Fibroblast of villous mesenchyme (primary cell): ENCODE measurements at regions not wholly inside any gene's neighbourhood (a gene's known extent, or its start where the extent isn't known, plus 50 kb on each side); places are given as distances from the start of the nearest gene placed in this dataset.

Experiments used
- DNase-seq: peaks from one replicate; pipeline ENCODE4 v3.0.0-alpha.2; 2010; ENCODE audit warnings: low read depth
- H3K4me3 ChIP-seq: 2 replicates; pipeline ENCODE4 v1.5.1; 2011; ENCODE audit warnings: low read depth, mild to moderate bottlenecking, low read length
- TF ChIP-seq, protein P1 (sequence below): IDR thresholded peaks from 2 replicates; pipeline ENCODE4 v1.5.1; 2012; ENCODE audit warnings: low read depth, mild to moderate bottlenecking, low read length; ENCODE audit not compliant: insufficient read depth

DNA sequence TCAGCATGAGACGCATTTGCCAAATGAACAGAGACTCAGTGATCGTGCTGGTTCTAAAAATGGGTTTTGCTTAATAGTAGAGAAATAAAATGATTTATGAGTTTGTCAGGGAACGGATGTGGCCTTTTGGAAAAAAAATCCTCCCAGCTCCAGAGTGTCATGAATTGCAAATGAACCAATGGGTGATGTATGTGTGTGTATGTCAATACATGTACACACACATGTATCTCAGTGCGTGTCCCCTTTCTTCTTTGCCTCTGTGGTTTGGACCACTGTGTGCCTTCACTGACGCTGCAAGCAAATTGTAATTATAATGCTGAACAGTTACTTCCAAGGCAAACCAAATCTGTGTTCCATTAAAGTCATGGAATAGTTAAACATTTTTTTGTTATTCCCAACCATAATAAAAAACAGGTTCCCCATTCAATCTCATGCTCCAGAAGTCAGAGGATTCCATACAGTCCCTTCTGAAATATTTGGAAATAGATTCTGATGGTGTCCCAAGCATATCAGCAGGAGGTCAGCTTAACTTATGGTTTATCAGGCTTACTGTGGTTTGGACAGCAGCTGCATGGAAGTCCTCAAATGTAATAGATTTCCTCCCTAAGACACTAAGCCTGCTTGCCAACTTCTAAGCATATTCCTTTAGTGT lies 630.5 kb downstream of the ACTL7B start:
- peak; percentile 51 for DNase-seq
- TF ChIP-seq, protein P1, sequence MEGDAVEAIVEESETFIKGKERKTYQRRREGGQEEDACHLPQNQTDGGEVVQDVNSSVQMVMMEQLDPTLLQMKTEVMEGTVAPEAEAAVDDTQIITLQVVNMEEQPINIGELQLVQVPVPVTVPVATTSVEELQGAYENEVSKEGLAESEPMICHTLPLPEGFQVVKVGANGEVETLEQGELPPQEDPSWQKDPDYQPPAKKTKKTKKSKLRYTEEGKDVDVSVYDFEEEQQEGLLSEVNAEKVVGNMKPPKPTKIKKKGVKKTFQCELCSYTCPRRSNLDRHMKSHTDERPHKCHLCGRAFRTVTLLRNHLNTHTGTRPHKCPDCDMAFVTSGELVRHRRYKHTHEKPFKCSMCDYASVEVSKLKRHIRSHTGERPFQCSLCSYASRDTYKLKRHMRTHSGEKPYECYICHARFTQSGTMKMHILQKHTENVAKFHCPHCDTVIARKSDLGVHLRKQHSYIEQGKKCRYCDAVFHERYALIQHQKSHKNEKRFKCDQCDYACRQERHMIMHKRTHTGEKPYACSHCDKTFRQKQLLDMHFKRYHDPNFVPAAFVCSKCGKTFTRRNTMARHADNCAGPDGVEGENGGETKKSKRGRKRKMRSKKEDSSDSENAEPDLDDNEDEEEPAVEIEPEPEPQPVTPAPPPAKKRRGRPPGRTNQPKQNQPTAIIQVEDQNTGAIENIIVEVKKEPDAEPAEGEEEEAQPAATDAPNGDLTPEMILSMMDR, result no peak
- H3K4me3 ChIP-seq, result no peak overlapping the region

DNA sequence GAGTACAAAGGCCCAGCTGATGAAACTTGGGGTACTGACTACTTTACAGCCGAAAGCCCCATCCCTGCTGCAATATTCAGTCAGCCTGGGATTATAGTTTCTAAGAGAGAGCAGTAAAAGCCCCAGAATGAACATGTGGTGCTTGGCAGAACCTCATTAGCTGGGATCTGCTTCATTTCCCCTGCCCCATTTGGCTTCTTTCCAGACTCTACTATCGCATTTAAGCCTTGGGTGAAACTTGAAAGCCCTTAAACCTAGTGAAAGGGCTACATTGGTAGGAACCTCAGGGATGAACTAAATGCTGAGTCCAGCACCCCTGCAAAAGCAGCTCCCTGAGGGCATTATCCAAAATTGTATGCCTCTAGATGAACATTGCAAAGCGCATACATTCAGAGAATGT lies 631.1 kb downstream of the ACTL7B start:
- no peak overlapping the region for H3K4me3 ChIP-seq
- TF ChIP-seq, protein P1, result no peak
- peak; percentile 11 for DNase-seq

GRCh38 chr9:108219664-108220063 lies 636.1 kb downstream of the ACTL7B start:
- H3K4me3 ChIP-seq, result no peak overlapping the region
- TF ChIP-seq, protein P1, result no peak
- no peak for DNase-seq

GRCh38 chr9:108217431-108218349 lies 638.1 kb downstream of the ACTL7B start:
- peak; percentile 12 for DNase-seq
- H3K4me3 ChIP-seq, result no peak overlapping the region
- TF ChIP-seq, protein P1, result no peak

DNA sequence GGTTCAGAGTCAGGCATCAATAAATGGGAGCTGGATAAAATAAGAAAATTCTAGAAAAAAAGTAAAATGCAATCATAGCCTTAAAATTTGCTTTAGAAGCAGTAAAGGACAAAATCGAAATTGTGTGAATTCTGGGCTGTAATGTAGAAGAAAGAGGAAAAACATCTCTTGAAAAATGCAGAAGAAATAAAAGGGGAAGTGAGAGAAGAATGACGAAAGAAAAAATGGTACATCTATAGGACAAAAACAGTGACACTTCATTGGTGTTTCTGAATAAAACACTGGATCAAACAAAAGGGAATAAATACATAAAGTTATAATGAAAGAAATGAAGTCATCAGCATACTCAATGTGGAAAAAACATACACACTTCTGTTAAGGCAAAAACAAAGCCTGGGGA lies 642.3 kb downstream of the ACTL7B start:
- TF ChIP-seq, protein P1, result no peak
- no peak overlapping the region for H3K4me3 ChIP-seq
- no peak for DNase-seq

DNA sequence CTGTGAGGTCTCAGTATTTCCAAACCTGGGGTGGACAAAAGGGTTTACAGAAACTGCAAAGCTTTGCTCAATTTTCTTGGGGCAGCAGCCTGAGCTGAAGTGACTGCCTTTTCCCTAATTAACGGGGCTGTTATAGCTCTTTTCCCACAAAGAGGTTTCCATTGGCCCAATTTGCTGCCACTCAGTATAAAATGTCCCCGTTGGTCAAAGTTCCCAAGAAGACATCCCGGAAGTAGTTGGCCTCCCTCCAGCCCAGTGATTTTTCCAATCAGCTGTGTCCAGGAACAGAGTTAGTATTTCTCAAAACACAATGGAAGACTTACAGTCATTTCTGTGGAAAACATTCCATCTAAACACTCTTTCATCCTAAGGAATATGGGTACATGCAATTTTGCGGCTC lies 643.6 kb downstream of the ACTL7B start:
- no peak overlapping the region for H3K4me3 ChIP-seq
- TF ChIP-seq, protein P1, result no peak
- DNase-seq, result no peak
